Ectodermal cell (in vitro differentiated cells): ENCODE measurements at regions not wholly inside any gene's neighbourhood (a gene's known extent, or its start where the extent isn't known, plus 50 kb on each side); places are given as distances from the start of the nearest gene placed in this dataset.
"Not testable (repeated sequence)": the region's sequence is repeated elsewhere in the genome, so short reads cannot be mapped to it uniquely, and the experiment has no call there.

Experiments
- H3K27ac ChIP-seq: 2 replicates; pipeline ENCODE4 v1.7.0; 2013; ENCODE audit warnings: mild to moderate bottlenecking, low read depth, low read length; ENCODE audit not compliant: insufficient read depth, poor library complexity, severe bottlenecking
- H3K27me3 ChIP-seq: 2 replicates; pipeline ENCODE4 v1.7.0; 2013; ENCODE audit warnings: mild to moderate bottlenecking, low read length; ENCODE audit not compliant: insufficient read depth, control insufficient read depth, poor library complexity, severe bottlenecking
- H3K36me3 ChIP-seq: one replicate; pipeline ENCODE4 v1.7.0; 2013; ENCODE audit warnings: low read length; ENCODE audit not compliant: control insufficient read depth, insufficient read depth
- H3K4me1 ChIP-seq: one replicate; pipeline ENCODE4 v1.7.0; 2013; ENCODE audit warnings: low read length; ENCODE audit not compliant: control insufficient read depth, insufficient read depth
- H3K4me3 ChIP-seq: 2 replicates; pipeline ENCODE4 v1.7.0; 2013; ENCODE audit warnings: low read depth, low read length, control low read depth; ENCODE audit not compliant: insufficient read depth
- H3K9me3 ChIP-seq: 2 replicates; pipeline ENCODE4 v1.7.0; 2013; ENCODE audit warnings: mild to moderate bottlenecking, low read length, moderate library complexity; ENCODE audit not compliant: control insufficient read depth
- WGBS, 2 experiments: methylation state at CpG; one replicate each; pipeline ENCODE4 v1.1.7; 2013; ENCODE audit warnings: missing lambda C conversion rate in 2 of 2; 5-methylcytosine and 5-hydroxymethylcytosine counted together

- not testable (repeated sequence) for H3K27me3 ChIP-seq
- WGBS, 2 experiments, result 86 to 91% methylated on average over 1 of the region's 1 CpG
Measured at GRCh38 chr2:84168552-84168951, 290.5 kb downstream of the SUCLG1 start.

DNA sequence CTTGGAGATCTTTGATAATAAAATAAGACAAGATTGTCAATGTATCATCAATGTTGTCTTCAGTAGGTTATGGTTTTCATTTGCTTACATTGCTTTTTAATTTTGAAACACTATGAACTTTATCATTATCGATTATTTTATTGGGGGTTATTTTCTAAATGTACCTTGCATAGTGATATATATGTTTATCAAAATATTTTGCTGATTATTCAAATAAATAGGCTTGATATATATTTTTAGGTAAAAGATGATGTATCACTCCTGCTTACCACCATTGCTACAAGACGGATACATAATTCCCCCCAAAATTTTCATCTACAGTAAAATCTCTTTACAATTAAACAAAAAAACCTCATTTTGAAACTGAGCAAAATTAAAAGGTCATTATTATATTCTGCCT lies 293.8 kb downstream of the SUCLG1 start:
- WGBS, 2 experiments, result 83 to 100% methylated on average over 1 of the region's 2 CpGs
- Histone ChIP-seq H3K27me3 (no peaks in the 10 kb centered on the region), H3K27ac (no peak overlapping the region), H3K4me1 (no peaks in the 10 kb centered on the region), H3K4me3 (no peak overlapping the region), H3K9me3 (no peaks in the 10 kb centered on the region), H3K36me3 (no peaks in the 10 kb centered on the region)

More at GRCh38 chr2:84168552-84168951, 290.5 kb downstream of the SUCLG1 start:
- H3K4me3 ChIP-seq, H3K27ac ChIP-seq, H3K9me3 ChIP-seq, H3K36me3 ChIP-seq, H3K4me1 ChIP-seq: not testable (repeated sequence)

- H3K27me3 ChIP-seq, result no peaks in the 10 kb centered on the region
- H3K36me3 ChIP-seq, result no peaks in the 10 kb centered on the region
- no peak overlapping the region for H3K4me3 ChIP-seq
- WGBS, 2 experiments, result 93 to 100% methylated on average over 1 of the region's 1 CpG
- H3K9me3 ChIP-seq, result no peaks in the 10 kb centered on the region
- no peak overlapping the region for H3K27ac ChIP-seq
- no peaks in the 10 kb centered on the region for H3K4me1 ChIP-seq
Measured at GRCh38 chr2:84160453-84160852, 298.6 kb downstream of the SUCLG1 start.

GRCh38 chr2:84158605-84159004 lies 300.5 kb downstream of the SUCLG1 start:
- WGBS, 2 experiments, result 88 to 92% methylated on average over 2 of the region's 2 CpGs
- no peaks in the 10 kb centered on the region for H3K4me1 ChIP-seq
- H3K4me3 ChIP-seq, result no peak overlapping the region
- H3K27me3 ChIP-seq, result no peaks in the 10 kb centered on the region
- no peak overlapping the region for H3K27ac ChIP-seq
- no peaks in the 10 kb centered on the region for H3K36me3 ChIP-seq
- H3K9me3 ChIP-seq, result no peaks in the 10 kb centered on the region

DNA sequence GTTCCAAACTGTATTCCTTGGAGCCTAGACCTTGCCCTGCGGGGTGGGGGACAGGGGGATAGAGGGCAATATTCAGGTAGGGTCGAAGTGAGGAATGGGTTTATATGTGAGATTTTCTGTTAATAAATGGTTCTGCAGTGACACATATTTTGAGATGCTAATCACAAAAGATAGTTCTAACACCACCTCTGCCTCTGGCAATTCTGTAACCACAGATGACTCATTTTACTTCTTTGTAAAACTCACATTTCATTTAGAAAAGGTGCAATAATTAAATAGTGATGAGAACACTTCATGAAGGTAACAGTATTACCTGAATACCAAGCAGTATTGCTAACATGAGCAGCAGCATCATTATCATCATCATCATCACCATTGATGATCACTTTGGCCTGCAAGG lies 306.6 kb downstream of the SUCLG1 start:
- no peaks in the 10 kb centered on the region for H3K27me3 ChIP-seq
- H3K4me1 ChIP-seq, result no peaks in the 10 kb centered on the region
- no peaks in the 10 kb centered on the region for H3K9me3 ChIP-seq
- H3K27ac ChIP-seq, result no peak overlapping the region
- H3K4me3 ChIP-seq, result no peak overlapping the region
- H3K36me3 ChIP-seq, result no peaks in the 10 kb centered on the region
- 86 to 100% methylated on average over 2 of the region's 2 CpGs for WGBS, 2 experiments

GRCh38 chr2:84144345-84144744 lies 314.7 kb downstream of the SUCLG1 start:
- H3K36me3 ChIP-seq, result no peaks in the 10 kb centered on the region
- H3K4me3 ChIP-seq, result no peak overlapping the region
- H3K27me3 ChIP-seq, result no peaks in the 10 kb centered on the region
- no peaks in the 10 kb centered on the region for H3K4me1 ChIP-seq
- WGBS, 2 experiments, result 87 to 97% methylated on average over 4 of the region's 4 CpGs
- H3K27ac ChIP-seq, result no peak overlapping the region
- no peaks in the 10 kb centered on the region for H3K9me3 ChIP-seq

- H3K4me3 ChIP-seq, result no peak overlapping the region
- H3K27me3 ChIP-seq, result no peaks in the 10 kb centered on the region
- no peaks in the 10 kb centered on the region for H3K4me1 ChIP-seq
- WGBS, 2 experiments, result 95 to 97% methylated on average over 3 of the region's 3 CpGs
- H3K36me3 ChIP-seq, result no peaks in the 10 kb centered on the region
- H3K27ac ChIP-seq, result no peak overlapping the region
- H3K9me3 ChIP-seq, result no peaks in the 10 kb centered on the region
Measured at GRCh38 chr2:84137034-84137433, 322.0 kb downstream of the SUCLG1 start.

GRCh38 chr2:84132370-84132769 lies 326.7 kb downstream of the SUCLG1 start:
- Histone ChIP-seq H3K4me1 (no peaks in the 10 kb centered on the region), H3K9me3 (no peaks in the 10 kb centered on the region), H3K4me3 (no peak overlapping the region), H3K36me3 (no peaks in the 10 kb centered on the region), H3K27ac (no peak overlapping the region), H3K27me3 (no peaks in the 10 kb centered on the region)
- 86 to 88% methylated on average over 1 of the region's 1 CpG for WGBS, 2 experiments

GRCh38 chr2:84131278-84131830 lies 327.7 kb downstream of the SUCLG1 start:
- Histone ChIP-seq H3K4me3 (no peak overlapping the region), H3K36me3 (no peaks in the 10 kb centered on the region), H3K27me3 (no peaks in the 10 kb centered on the region), H3K9me3 (no peaks in the 10 kb centered on the region), H3K4me1 (no peaks in the 10 kb centered on the region), H3K27ac (no peak overlapping the region)
- 75 to 100% methylated on average over 1 of the region's 1 CpG for WGBS, 2 experiments

DNA sequence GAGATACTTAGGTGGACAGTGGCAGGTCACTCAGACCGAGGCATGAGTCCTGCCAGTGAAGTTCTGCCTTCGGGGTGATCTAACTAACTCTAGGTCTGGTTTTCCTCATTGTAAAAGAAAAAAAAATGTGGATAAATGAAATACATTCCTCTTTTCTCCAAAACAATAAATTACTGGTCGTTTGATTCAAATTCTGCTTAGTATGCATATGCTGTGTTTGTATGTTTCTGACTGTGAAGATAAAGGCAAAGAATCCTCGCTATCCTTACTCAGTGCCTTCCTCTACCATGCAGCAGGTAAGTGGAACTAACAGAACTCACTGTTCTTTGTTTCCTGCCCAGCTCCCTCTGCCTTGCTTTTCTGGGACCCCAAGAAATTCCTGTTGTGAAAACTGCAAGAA lies 330.1 kb downstream of the SUCLG1 start:
- no peak overlapping the region for H3K4me3 ChIP-seq
- WGBS, 2 experiments, result 98 to 100% methylated on average over 2 to 3 of the region's 4 CpGs
- H3K4me1 ChIP-seq, result no peaks in the 10 kb centered on the region
- no peaks in the 10 kb centered on the region for H3K36me3 ChIP-seq
- H3K27ac ChIP-seq, result no peak overlapping the region
- no peaks in the 10 kb centered on the region for H3K27me3 ChIP-seq
- no peaks in the 10 kb centered on the region for H3K9me3 ChIP-seq

DNA sequence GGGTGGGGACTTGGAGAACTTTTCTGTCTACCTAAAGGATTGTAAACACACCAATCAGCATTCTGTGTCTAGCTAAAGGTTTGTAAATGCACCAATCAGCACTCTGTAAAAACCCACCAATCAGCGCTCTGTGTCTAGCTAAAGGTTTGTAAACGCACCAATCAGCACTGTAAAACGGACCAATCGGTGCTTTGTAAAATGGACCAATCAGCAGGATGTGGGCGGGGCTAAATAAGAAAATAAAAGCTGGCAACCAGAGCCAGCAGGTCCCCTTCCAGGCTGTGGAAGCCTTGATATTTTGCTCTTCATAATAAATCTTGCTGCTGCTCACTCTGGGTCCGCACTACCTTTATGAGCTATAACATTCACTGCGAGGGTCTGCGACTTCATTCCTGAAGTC lies 331.3 kb downstream of the SUCLG1 start:
- 95 to 96% methylated on average over 8 of the region's 8 CpGs for WGBS, 2 experiments

More for the DNA sequence above, 331.3 kb downstream of the SUCLG1 start:
- not testable (repeated sequence) for H3K4me3 ChIP-seq, H3K36me3 ChIP-seq, H3K4me1 ChIP-seq, H3K27me3 ChIP-seq, H3K27ac ChIP-seq, H3K9me3 ChIP-seq
